GM19395 (cell line): ENCODE measurements at regions not wholly inside any gene's neighbourhood (a gene's known extent, or its start where the extent isn't known, plus 50 kb on each side); places are given as distances from the start of the nearest gene placed in this dataset.
"Not testable (repeated sequence)": the region's sequence is repeated elsewhere in the genome, so short reads cannot be mapped to it uniquely, and the experiment has no call there.

Experiments used
- ATAC-seq: cut with Tn5 transposase; IDR thresholded peaks from one replicate; pipeline ENCODE4 v1.9.1; 2021; ENCODE audit warnings: mild to moderate bottlenecking, moderate library complexity; ENCODE audit not compliant: unreplicated experiment

DNA sequence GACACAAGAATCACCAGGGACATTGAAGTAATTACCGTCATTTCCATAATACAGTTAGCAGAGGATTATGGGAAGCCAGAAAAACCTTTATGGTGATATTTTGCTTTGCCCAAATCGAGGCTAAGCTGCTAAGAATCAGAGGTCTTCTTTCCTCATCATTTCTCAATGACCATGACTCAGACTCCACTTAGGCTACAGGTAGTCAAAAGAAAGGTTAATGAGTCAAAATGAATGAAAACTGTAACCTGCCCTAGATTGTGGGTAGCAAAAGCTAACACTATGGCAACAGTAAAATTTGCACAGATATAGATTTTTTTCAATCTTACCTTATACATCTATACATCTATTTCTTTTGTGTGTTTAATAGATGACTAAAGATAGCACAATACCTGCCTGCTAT, 185.8 kb downstream of the CARTPT start:
- no peak for ATAC-seq

- no peak for ATAC-seq
Observed at GRCh38 chr5:71905834-71906711, 187.0 kb downstream of the CARTPT start.

GRCh38 chr5:71907001-71907588, 188.0 kb downstream of the CARTPT start:
- ATAC-seq: peak; percentile 61

- ATAC-seq: no peak
Observed at GRCh38 chr5:71907608-71908145, 188.6 kb downstream of the CARTPT start.

- ATAC-seq: no peak
Observed at GRCh38 chr5:71910741-71911140, 191.7 kb downstream of the CARTPT start.

- ATAC-seq: no peak
Observed at GRCh38 chr5:71912021-71912420, 192.9 kb downstream of the CARTPT start.

DNA sequence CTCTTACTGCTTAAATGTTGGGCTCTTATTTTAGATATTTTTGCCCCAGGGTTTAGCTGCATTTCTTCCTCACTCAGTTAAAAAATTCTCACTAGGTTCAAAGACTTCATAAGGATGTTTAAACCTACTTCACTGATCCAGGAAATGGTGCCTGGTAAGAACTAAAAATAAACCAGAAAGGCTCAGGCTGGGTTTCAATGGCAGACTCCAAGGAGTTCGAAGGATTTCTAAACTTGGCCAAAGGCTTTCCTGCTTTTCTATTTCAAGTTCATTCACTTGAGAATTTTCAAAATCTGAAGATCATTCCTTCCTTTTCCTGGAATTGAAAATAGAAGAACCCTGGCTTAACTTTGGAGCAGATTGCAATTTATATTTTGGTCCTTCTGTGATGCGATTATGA, 193.0 kb upstream of the MAP1B start:
- no peak for ATAC-seq

DNA sequence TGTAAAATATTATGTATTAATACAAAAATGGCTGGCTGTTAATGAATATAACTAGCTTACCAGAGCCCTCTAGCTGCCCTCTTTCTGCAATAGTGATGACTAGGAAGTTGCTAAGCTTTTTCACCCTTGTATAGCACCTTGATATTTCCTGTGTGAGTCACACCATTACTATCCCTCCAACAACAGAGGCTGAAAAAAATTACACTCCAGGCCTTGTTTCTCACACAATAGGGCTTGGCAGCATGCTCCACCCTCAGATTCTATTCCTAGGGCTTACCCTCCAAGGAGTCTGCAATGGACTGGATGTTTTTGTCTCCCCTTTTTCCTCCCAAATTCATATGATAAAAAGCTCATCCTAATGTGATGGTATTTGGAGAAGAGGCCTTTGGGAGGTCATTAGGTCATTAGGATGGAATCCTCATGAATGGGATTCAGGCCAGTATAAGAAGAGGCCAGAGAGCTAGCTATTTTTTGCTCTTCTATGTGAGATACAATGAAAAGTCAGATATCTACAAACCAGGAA, 184.6 kb upstream of the MAP1B start:
- ATAC-seq: no peak

GRCh38 chr5:71923755-71924154, 183.5 kb upstream of the MAP1B start:
- no peak for ATAC-seq

DNA sequence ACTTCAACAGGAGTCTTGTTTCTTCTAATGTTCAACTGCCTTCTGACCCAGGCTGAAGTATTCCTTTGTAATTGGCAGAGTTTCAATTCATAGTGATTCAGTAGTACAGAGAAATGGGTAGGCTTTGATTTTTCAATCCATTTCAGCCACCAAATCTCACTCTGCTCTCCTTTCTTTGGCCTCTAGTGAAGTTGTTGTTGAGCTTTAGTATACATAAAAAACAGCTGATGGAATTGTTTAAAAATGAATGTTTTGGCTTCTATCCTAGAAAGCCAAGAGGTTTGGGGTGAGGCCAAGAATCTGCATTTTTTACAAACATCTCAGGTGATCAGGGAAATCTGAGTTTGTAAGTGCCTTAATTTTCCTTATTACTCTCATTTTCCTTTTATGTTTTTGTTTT, 182.9 kb upstream of the MAP1B start:
- ATAC-seq: no peak

DNA sequence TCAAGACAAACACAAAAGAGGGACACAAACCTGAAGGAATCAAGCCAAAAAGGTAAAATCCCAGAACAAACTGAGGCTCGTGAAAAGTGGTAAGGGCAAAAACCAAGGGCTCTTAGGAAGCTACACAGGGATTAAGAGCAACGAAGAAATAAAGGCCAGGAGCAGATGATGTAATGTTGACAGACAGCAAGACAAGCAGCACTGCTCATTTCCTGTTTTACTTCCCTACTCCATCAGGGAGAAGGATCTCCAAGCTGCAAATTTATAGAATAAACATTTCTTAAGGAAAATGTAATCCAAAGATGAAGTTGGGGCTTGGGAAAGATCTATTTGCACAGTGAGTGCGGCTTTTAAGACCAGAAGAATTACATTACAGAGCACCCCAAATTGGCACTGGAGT, 182.3 kb upstream of the MAP1B start:
- ATAC-seq: no peak

GRCh38 chr5:71925608-71926091, 181.6 kb upstream of the MAP1B start:
- no peak for ATAC-seq

DNA sequence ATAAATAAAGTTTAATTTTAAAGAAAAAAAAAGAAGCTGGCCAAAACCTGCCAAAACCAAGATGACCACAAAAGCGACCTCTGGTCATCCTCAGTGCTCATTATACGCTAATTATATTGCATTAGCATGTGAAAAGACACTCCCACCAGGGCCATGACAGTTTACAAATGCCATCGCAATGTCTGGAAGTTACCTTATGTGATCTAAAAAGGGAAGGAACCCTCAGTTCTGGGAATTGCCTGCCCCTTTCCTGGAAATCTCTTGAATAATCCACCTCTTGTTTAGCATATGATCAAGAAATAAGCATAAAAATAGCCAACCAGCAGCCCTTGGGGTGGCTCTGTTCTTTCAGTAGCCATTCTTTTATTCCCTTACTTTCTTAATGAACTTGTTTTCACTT, 178.3 kb upstream of the MAP1B start:
- no peak for ATAC-seq

GRCh38 chr5:71930554-71930953, 176.7 kb upstream of the MAP1B start:
- ATAC-seq: not testable (repeated sequence)

GRCh38 chr5:71932131-71932654, 175.1 kb upstream of the MAP1B start:
- no peak for ATAC-seq

- no peak for ATAC-seq
Observed at GRCh38 chr5:71932655-71933338, 174.5 kb upstream of the MAP1B start.

- no peak for ATAC-seq
Observed at GRCh38 chr5:71934322-71934721, 173.0 kb upstream of the MAP1B start.

GRCh38 chr5:71937921-71938698, 169.2 kb upstream of the MAP1B start:
- no peak for ATAC-seq

DNA sequence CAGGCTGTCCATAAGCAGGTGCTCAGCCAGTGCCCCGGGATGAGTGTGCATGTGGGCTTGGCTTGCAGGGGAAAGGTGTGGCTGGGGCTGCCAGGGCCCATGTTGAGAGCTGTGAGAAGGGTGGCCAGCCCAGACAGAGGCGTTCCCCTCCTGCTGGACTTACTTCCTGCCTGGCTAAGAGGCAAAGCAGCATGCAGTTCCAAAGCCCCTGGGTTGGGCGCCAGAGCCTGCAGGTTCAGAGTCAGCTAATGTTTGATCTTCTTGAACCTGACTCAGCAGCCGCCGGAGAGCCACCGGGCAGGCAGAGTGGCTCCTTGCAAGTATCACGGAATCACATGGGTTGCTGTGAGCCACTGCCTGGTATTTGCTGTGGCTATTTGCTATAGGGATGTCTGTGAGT, 168.4 kb upstream of the MAP1B start:
- ATAC-seq: no peak
